Mesenchymal stem cell (in vitro differentiated cells and primary cell): ENCODE measurements at regions not wholly inside any gene's neighbourhood (a gene's known extent, or its start where the extent isn't known, plus 50 kb on each side); places are given as distances from the start of the nearest gene placed in this dataset.

Source experiments
- DNase-seq: peaks from one replicate; pipeline ENCODE4 v3.0.0-alpha.2; 2013
- H2AFZ ChIP-seq: one replicate; pipeline ENCODE4 v1.6.1; 2013; ENCODE audit warnings: low read depth, mild to moderate bottlenecking, control low read depth, inconsistent platforms, low read length, moderate library complexity
- H2AK5ac ChIP-seq: 2 replicates; pipeline ENCODE4 v1.6.1; 2013; ENCODE audit warnings: low read length, moderate library complexity, mild to moderate bottlenecking, inconsistent platforms; ENCODE audit not compliant: severe bottlenecking
- H2BK120ac ChIP-seq: one replicate; pipeline ENCODE4 v1.6.1; 2013; ENCODE audit warnings: low read depth, mild to moderate bottlenecking, inconsistent platforms, low read length, moderate library complexity
- H2BK12ac ChIP-seq, 2 experiments: one replicate each; pipeline ENCODE4 v1.6.1; 2013; ENCODE audit warnings: inconsistent platforms in 2 of 2, low read length in 2 of 2, mild to moderate bottlenecking in 2 of 2, moderate library complexity in 2 of 2, control low read depth in 1 of 2
- H2BK15ac ChIP-seq: one replicate; pipeline ENCODE4 v1.6.1; 2013; ENCODE audit warnings: mild to moderate bottlenecking, low read depth, inconsistent platforms; ENCODE audit not compliant: poor library complexity, severe bottlenecking
- H2BK5ac ChIP-seq: 2 replicates; pipeline ENCODE4 v1.6.1; 2013; ENCODE audit warnings: low read depth, mild to moderate bottlenecking, low read length, control low read depth, inconsistent platforms; ENCODE audit not compliant: poor library complexity, severe bottlenecking
- H3K14ac ChIP-seq, 2 experiments: one replicate each; pipeline ENCODE4 v1.6.1; 2013; ENCODE audit warnings: inconsistent platforms in 2 of 2, low read length in 2 of 2, control low read depth in 1 of 2, mild to moderate bottlenecking in 1 of 2, moderate library complexity in 1 of 2
- H3K18ac ChIP-seq, 2 experiments: one replicate each; pipeline ENCODE4 v1.6.1; 2013; ENCODE audit warnings: inconsistent platforms in 2 of 2, low read length in 2 of 2, control low read depth in 1 of 2, low read depth in 1 of 2, mild to moderate bottlenecking in 1 of 2
- H3K23ac ChIP-seq, 2 experiments: one replicate each; pipeline ENCODE4 v1.6.1; 2013; ENCODE audit warnings: inconsistent platforms in 2 of 2, low read length in 2 of 2, mild to moderate bottlenecking in 2 of 2, moderate library complexity in 2 of 2, control low read depth in 1 of 2
- H3K27ac ChIP-seq: 2 replicates; pipeline ENCODE4 v1.5.1; 2013; ENCODE audit warnings: mild to moderate bottlenecking, moderate library complexity, low read length, control low read depth, inconsistent platforms; ENCODE audit not compliant: poor library complexity, severe bottlenecking
- H3K27me3 ChIP-seq, 2 experiments: 2 replicates each; pipeline versions ENCODE4 v1.6.1 to v1.7.0; 2013; ENCODE audit warnings: low read length in 2 of 2, mild to moderate bottlenecking in 2 of 2, moderate library complexity in 2 of 2, control low read depth in 1 of 2, inconsistent platforms in 1 of 2; ENCODE audit not compliant: control insufficient read depth in 1 of 2, insufficient read depth in 1 of 2
- H3K36me3 ChIP-seq, 2 experiments: 2 replicates each; pipeline versions ENCODE4 v1.6.1 to v1.7.0; 2013; ENCODE audit warnings: low read length in 2 of 2, control low read depth in 1 of 2, inconsistent platforms in 1 of 2, low read depth in 1 of 2, mild to moderate bottlenecking in 1 of 2; ENCODE audit not compliant: insufficient read depth in 2 of 2, control insufficient read depth in 1 of 2
- H3K4ac ChIP-seq, 2 experiments: one replicate each; pipeline ENCODE4 v1.6.1; 2013; ENCODE audit warnings: inconsistent platforms in 2 of 2, low read length in 2 of 2, mild to moderate bottlenecking in 2 of 2, moderate library complexity in 2 of 2, control low read depth in 1 of 2, low read depth in 1 of 2
- H3K4me1 ChIP-seq: 2 replicates; pipeline ENCODE4 v1.6.1; 2013; ENCODE audit warnings: low read depth, low read length, control low read depth; ENCODE audit not compliant: control insufficient read depth, insufficient read depth
- H3K4me2 ChIP-seq: 2 replicates; pipeline ENCODE4 v1.6.1; 2013; ENCODE audit warnings: low read length, mild to moderate bottlenecking, inconsistent platforms; ENCODE audit not compliant: poor library complexity, severe bottlenecking
- H3K4me3 ChIP-seq, 2 experiments: 2 replicates each; pipeline versions ENCODE4 v1.5.1 to v1.7.0; 2013; ENCODE audit warnings: low read length in 2 of 2, mild to moderate bottlenecking in 2 of 2, control low read depth in 1 of 2, low read depth in 1 of 2; ENCODE audit not compliant: insufficient read depth in 1 of 2
- H3K79me1 ChIP-seq: replicated peaks from 2 replicates; pipeline ENCODE4 v1.6.1; 2013; ENCODE audit warnings: mild to moderate bottlenecking, control low read depth, low read length, inconsistent platforms; ENCODE audit not compliant: poor library complexity, severe bottlenecking
- H3K9ac ChIP-seq: 2 replicates; pipeline ENCODE4 v1.7.0; 2013; ENCODE audit warnings: mild to moderate bottlenecking, low read length, moderate library complexity
- H3K9me3 ChIP-seq: 2 replicates; pipeline ENCODE4 v1.7.0; 2013; ENCODE audit warnings: mild to moderate bottlenecking, low read length; ENCODE audit not compliant: control insufficient read depth
- H4K8ac ChIP-seq: one replicate; pipeline ENCODE4 v1.6.1; 2013; ENCODE audit warnings: inconsistent platforms, mild to moderate bottlenecking, low read length, moderate library complexity
- H4K91ac ChIP-seq: one replicate; pipeline ENCODE4 v1.6.1; 2013; ENCODE audit warnings: mild to moderate bottlenecking, low read length, inconsistent platforms
- WGBS: methylation state at CpG from one replicate; pipeline ENCODE4 v1.1.7; 2013; ENCODE audit warnings: mixed read lengths; 5-methylcytosine and 5-hydroxymethylcytosine counted together

DNA sequence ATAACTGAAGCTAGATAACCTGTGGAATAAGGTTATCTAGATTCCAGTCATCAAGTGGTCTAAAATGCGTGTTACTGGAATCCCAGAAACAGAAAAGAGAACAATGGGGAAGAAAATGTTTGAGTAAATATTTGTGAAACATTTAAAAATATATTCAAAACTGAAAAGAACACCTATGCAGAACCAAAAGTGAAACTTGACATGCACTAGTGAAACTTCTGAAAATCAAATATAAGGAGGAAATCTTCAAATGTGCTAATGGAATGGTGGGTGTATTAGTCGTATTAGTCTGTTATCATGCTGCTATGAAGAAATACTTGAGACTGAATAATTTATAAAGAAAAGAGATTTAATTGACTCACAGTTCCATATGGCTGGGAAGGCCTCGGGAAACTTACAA, 512.4 kb upstream of the KLHL4 start:
- no peaks in the 10 kb centered on the region for H3K9me3 ChIP-seq
- H4K91ac ChIP-seq, result no peak overlapping the region
- H3K4me3 ChIP-seq, result no peak overlapping the region
- no peak overlapping the region for H3K4ac ChIP-seq
- H3K23ac ChIP-seq, result no peak overlapping the region
- no peak overlapping the region for H2BK5ac ChIP-seq
- no peak overlapping the region for H2AFZ ChIP-seq
- no peak overlapping the region for H2BK15ac ChIP-seq
- no peaks in the 10 kb centered on the region for H3K36me3 ChIP-seq
- H2BK12ac ChIP-seq, result no peak overlapping the region
- H3K4me1 ChIP-seq, result no peaks in the 10 kb centered on the region
- no peak overlapping the region for H3K9ac ChIP-seq
- no peak overlapping the region for H3K4me2 ChIP-seq
- H3K18ac ChIP-seq, result no peak overlapping the region
- no peak overlapping the region for H2BK120ac ChIP-seq
- H4K8ac ChIP-seq, result no peak overlapping the region
- H3K27me3 ChIP-seq, result no peaks in the 10 kb centered on the region
- no peaks in the 10 kb centered on the region for H3K79me1 ChIP-seq
- no peak overlapping the region for H3K14ac ChIP-seq
- no CpG with 5 or more reads among the region's 3 CpGs for WGBS
- no peak overlapping the region for H2AK5ac ChIP-seq
- no peak for DNase-seq
- no peak overlapping the region for H3K27ac ChIP-seq

GRCh38 chrX:87005885-87006284, 511.7 kb upstream of the KLHL4 start:
- no peak overlapping the region for H2BK12ac ChIP-seq
- no peaks in the 10 kb centered on the region for H3K36me3 ChIP-seq
- no peak overlapping the region for H2AK5ac ChIP-seq
- H4K8ac ChIP-seq, result no peak overlapping the region
- H3K4ac ChIP-seq, result no peak overlapping the region
- no peak for DNase-seq
- no peak overlapping the region for H3K4me2 ChIP-seq
- no peak overlapping the region for H2BK15ac ChIP-seq
- H2AFZ ChIP-seq, result no peak overlapping the region
- H2BK5ac ChIP-seq, result no peak overlapping the region
- no peaks in the 10 kb centered on the region for H3K4me1 ChIP-seq
- no peak overlapping the region for H3K27ac ChIP-seq
- H3K23ac ChIP-seq, result no peak overlapping the region
- no peaks in the 10 kb centered on the region for H3K79me1 ChIP-seq
- no peak overlapping the region for H3K4me3 ChIP-seq
- no peak overlapping the region for H3K9ac ChIP-seq
- no peak overlapping the region for H4K91ac ChIP-seq
- H3K9me3 ChIP-seq, result no peaks in the 10 kb centered on the region
- no peak overlapping the region for H3K18ac ChIP-seq
- no peaks in the 10 kb centered on the region for H3K27me3 ChIP-seq
- no peak overlapping the region for H2BK120ac ChIP-seq
- H3K14ac ChIP-seq, result no peak overlapping the region

DNA sequence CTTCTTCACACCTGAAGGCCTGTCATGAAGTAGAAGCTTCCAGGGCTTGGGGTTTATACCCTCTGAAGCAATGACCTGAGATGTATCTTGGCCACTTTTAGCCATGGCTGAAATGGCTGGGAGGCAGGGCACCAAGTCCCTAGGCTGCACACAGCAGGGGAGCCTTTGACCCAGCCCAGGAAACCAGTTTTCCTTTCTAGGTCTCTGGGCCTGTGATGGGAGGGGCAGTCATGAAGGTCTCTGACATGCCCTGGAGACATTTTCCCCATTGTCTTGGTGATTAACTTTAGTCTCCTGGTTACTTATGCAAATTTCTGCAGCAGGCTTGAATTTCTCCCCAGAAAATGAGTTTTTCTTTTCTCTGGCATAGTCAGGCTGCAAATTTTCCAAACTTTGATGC, 511.0 kb upstream of the KLHL4 start:
- Histone ChIP-seq H4K8ac (no peak overlapping the region), H2BK5ac (no peak overlapping the region), H3K23ac (no peak overlapping the region), H3K4me2 (no peak overlapping the region), H3K4me1 (no peaks in the 10 kb centered on the region), H3K14ac (no peak overlapping the region), H2BK15ac (no peak overlapping the region), H3K27ac (no peak overlapping the region), H3K79me1 (no peaks in the 10 kb centered on the region), H3K9me3 (no peaks in the 10 kb centered on the region), H3K4me3 (no peak overlapping the region), H2AK5ac (no peak overlapping the region), H3K4ac (no peak overlapping the region), H4K91ac (no peak overlapping the region), H2BK12ac (no peak overlapping the region), H3K27me3 (no peaks in the 10 kb centered on the region), H2AFZ (no peak overlapping the region), H3K9ac (no peak overlapping the region), H3K18ac (no peak overlapping the region), H3K36me3 (no peaks in the 10 kb centered on the region), H2BK120ac (no peak overlapping the region)
- no peak for DNase-seq

GRCh38 chrX:87017210-87017609, 500.4 kb upstream of the KLHL4 start:
- H2BK15ac ChIP-seq, result no peak overlapping the region
- H2BK12ac ChIP-seq, result no peak overlapping the region
- H2BK5ac ChIP-seq, result no peak overlapping the region
- H4K91ac ChIP-seq, result no peak overlapping the region
- H3K27me3 ChIP-seq, result no peaks in the 10 kb centered on the region
- H4K8ac ChIP-seq, result no peak overlapping the region
- H3K14ac ChIP-seq, result no peak overlapping the region
- DNase-seq, result no peak
- 88% methylated on average over 2 of the region's 2 CpGs for WGBS
- no peak overlapping the region for H2AK5ac ChIP-seq
- H3K79me1 ChIP-seq, result no peaks in the 10 kb centered on the region
- H3K23ac ChIP-seq, result no peak overlapping the region
- no peak overlapping the region for H3K18ac ChIP-seq
- H2BK120ac ChIP-seq, result no peak overlapping the region
- no peaks in the 10 kb centered on the region for H3K36me3 ChIP-seq
- H3K4me2 ChIP-seq, result no peak overlapping the region
- H3K27ac ChIP-seq, result no peak overlapping the region
- H2AFZ ChIP-seq, result no peak overlapping the region
- no peaks in the 10 kb centered on the region for H3K4me1 ChIP-seq
- no peaks in the 10 kb centered on the region for H3K9me3 ChIP-seq
- H3K9ac ChIP-seq, result no peak overlapping the region
- no peak overlapping the region for H3K4me3 ChIP-seq
- H3K4ac ChIP-seq, result no peak overlapping the region
